Endodermal cell (in vitro differentiated cells): ENCODE measurements at regions not wholly inside any gene's neighbourhood (a gene's known extent, or its start where the extent isn't known, plus 50 kb on each side); places are given as distances from the start of the nearest gene placed in this dataset.

Experiments used
- DNase-seq: peaks from one replicate; pipeline ENCODE4 v3.0.0-alpha.2; 2017
- H3K27ac ChIP-seq: 2 replicates; pipeline ENCODE4 v1.5.1; 2013; ENCODE audit warnings: mild to moderate bottlenecking, low read depth, low read length, moderate library complexity
- H3K27me3 ChIP-seq: 2 replicates; pipeline ENCODE4 v1.6.1; 2013; ENCODE audit warnings: mild to moderate bottlenecking, low read length, moderate library complexity; ENCODE audit not compliant: insufficient read depth, control insufficient read depth, poor library complexity, severe bottlenecking
- H3K36me3 ChIP-seq: 2 replicates; pipeline ENCODE4 v1.7.0; 2013; ENCODE audit warnings: mild to moderate bottlenecking, low read length, moderate library complexity; ENCODE audit not compliant: control insufficient read depth, insufficient read depth
- H3K4me1 ChIP-seq: one replicate; pipeline ENCODE4 v1.7.0; 2013; ENCODE audit warnings: low read length; ENCODE audit not compliant: control insufficient read depth, insufficient read depth
- H3K4me3 ChIP-seq: 2 replicates; pipeline ENCODE4 v1.5.1; 2013; ENCODE audit warnings: mild to moderate bottlenecking, low read length, moderate library complexity
- H3K9ac ChIP-seq: 2 replicates; pipeline ENCODE4 v1.6.1; 2013; ENCODE audit warnings: mild to moderate bottlenecking, low read length, moderate library complexity; ENCODE audit not compliant: poor library complexity, severe bottlenecking; ENCODE audit errors: extremely low read depth
- H3K9me3 ChIP-seq: 2 replicates; pipeline ENCODE4 v1.6.1; 2013; ENCODE audit warnings: mild to moderate bottlenecking, low read length, moderate library complexity; ENCODE audit not compliant: control insufficient read depth
- H3K27ac Mint-ChIP-seq: 2 replicates; pipeline ENCODE4 v1.8.0; 2020; ENCODE audit warnings: mixed read lengths
- H3K27me3 Mint-ChIP-seq: 2 replicates; pipeline ENCODE4 v1.8.0; 2021; ENCODE audit warnings: mild to moderate bottlenecking, mixed read lengths; ENCODE audit not compliant: insufficient read depth
- H3K36me3 Mint-ChIP-seq: 2 replicates; pipeline ENCODE4 v1.8.0; 2020; ENCODE audit warnings: low read depth, mixed read lengths
- H3K4me1 Mint-ChIP-seq: 2 replicates; pipeline ENCODE4 v1.8.0; 2020; ENCODE audit warnings: mixed read lengths
- H3K4me3 Mint-ChIP-seq: 2 replicates; pipeline ENCODE4 v1.8.0; 2020; ENCODE audit warnings: mild to moderate bottlenecking, moderate library complexity, mixed read lengths
- H3K9me3 Mint-ChIP-seq: 2 replicates; pipeline ENCODE4 v1.8.0; 2020; ENCODE audit warnings: mild to moderate bottlenecking, mixed read lengths
- WGBS, 2 experiments: methylation state at CpG; one replicate each; pipeline versions ENCODE4 v1.1.5 to v1.1.7; 2013; ENCODE audit warnings: missing lambda C conversion rate in 2 of 2, mixed read lengths in 1 of 2; ENCODE audit not compliant: insufficient coverage in 1 of 2, insufficient read length in 1 of 2; 5-methylcytosine and 5-hydroxymethylcytosine counted together
- TF ChIP-seq, protein P1 (sequence below): fragments of 200-600 bp; sonication (generic); conservative IDR thresholded peaks from 2 replicates; pipeline ENCODE4 v1.5.0; 2021; ENCODE audit warnings: antibody characterized with exemption, mild to moderate bottlenecking

DNA sequence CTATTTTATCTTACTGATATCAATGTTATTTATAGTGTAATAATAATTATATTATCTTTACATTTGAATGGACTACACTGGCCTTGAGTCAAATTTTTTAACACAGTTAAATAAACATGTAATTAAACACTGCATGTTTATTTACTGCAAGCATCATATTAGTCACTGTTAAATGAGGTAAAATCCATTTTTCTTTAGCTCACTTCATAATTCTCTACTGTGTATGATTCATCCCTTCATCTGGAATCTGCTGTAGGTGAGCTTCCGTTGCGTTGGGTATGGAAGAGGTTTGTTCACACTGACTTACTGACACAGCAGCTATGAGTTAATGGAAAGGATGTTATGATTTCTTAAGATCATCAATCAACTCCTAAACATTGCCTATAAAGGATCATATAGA lies 572.3 kb downstream of the PCDH11X start:
- Histone ChIP-seq H3K36me3 (no peaks in the 10 kb centered on the region), H3K9ac (no peak overlapping the region), H3K9me3 (no peaks in the 10 kb centered on the region), H3K27me3 (no peaks in the 10 kb centered on the region), H3K4me1 (no peaks in the 10 kb centered on the region), H3K4me3 (no peak overlapping the region), H3K27ac (no peak overlapping the region)
- no peaks in the 10 kb centered on the region for H3K9me3 Mint-ChIP-seq
- no peaks in the 10 kb centered on the region for H3K27me3 Mint-ChIP-seq
- no peaks in the 10 kb centered on the region for H3K36me3 Mint-ChIP-seq
- TF ChIP-seq, protein P1, sequence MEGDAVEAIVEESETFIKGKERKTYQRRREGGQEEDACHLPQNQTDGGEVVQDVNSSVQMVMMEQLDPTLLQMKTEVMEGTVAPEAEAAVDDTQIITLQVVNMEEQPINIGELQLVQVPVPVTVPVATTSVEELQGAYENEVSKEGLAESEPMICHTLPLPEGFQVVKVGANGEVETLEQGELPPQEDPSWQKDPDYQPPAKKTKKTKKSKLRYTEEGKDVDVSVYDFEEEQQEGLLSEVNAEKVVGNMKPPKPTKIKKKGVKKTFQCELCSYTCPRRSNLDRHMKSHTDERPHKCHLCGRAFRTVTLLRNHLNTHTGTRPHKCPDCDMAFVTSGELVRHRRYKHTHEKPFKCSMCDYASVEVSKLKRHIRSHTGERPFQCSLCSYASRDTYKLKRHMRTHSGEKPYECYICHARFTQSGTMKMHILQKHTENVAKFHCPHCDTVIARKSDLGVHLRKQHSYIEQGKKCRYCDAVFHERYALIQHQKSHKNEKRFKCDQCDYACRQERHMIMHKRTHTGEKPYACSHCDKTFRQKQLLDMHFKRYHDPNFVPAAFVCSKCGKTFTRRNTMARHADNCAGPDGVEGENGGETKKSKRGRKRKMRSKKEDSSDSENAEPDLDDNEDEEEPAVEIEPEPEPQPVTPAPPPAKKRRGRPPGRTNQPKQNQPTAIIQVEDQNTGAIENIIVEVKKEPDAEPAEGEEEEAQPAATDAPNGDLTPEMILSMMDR: no peak
- H3K4me1 Mint-ChIP-seq: no peaks in the 10 kb centered on the region
- no peak overlapping the region for H3K4me3 Mint-ChIP-seq
- DNase-seq: no peak
- no peak overlapping the region for H3K27ac Mint-ChIP-seq
- WGBS, 2 experiments: no CpG with 5 or more reads among the region's 2 CpGs
